H1 (cell line): ENCODE measurements at regions not wholly inside any gene's neighbourhood (a gene's known extent, or its start where the extent isn't known, plus 50 kb on each side); places are given as distances from the start of the nearest gene placed in this dataset.

ENCODE experiments used
- ASH2L ChIP-seq: fragments of 200-600, 300-600 bp; sonication (generic); IDR thresholded peaks from one replicate; pipeline ENCODE4 v1.7.1; 2017; ENCODE audit warnings: low read length
- CHD2 ChIP-seq: IDR thresholded peaks from 2 replicates; pipeline ENCODE4 v1.6.1; 2012; ENCODE audit warnings: low read length, improper control_type of control experiment
- EZH2 ChIP-seq: fragments of 200-600 bp; sonication (generic); IDR thresholded peaks from 2 replicates; pipeline ENCODE4 v1.7.1; 2012; ENCODE audit warnings: low read depth, mild to moderate bottlenecking, moderate library complexity, low read length, inconsistent platforms; ENCODE audit not compliant: severe bottlenecking

- TF ChIP-seq CHD2 (no peak), EZH2 (no peak), ASH2L (no peak)
These were observed 298.1 kb upstream of the CDYL start for GRCh38 chr6:4478098-4478497.
